Endothelial cell of umbilical vein (primary cell): ENCODE measurements at regions not wholly inside any gene's neighbourhood (a gene's known extent, or its start where the extent isn't known, plus 50 kb on each side); places are given as distances from the start of the nearest gene placed in this dataset.

Source experiments
- BruUV-seq: library from RNA; stranded (reverse); fragments of 400-500 nt; replicated peaks from 2 replicates; lab custom pipeline; 2021; lab: Mats Ljungman, UMichigan
- CTCF ChIA-PET: fragments of 300-600, 350-600 bp; sonication (Branson Sonifier 250); formaldehyde crosslinking; loops from one replicate; lab custom pipeline; 2021; ENCODE audit warnings: antibody characterized with exemption, inconsistent platforms; lab: Charles Lee
- POLR2A ChIA-PET: fragments of 300-600, 350-600 bp; sonication (Branson Sonifier 250); formaldehyde crosslinking; loops from one replicate; lab custom pipeline; 2021; ENCODE audit warnings: antibody characterized with exemption, inconsistent platforms; lab: Charles Lee
- DNase-seq: peaks from one replicate; pipeline ENCODE4 v3.0.0-alpha.2; 2011; ENCODE audit warnings: low read depth, low spot score
- FAIRE-seq: peaks from 2 replicates; lab custom pipeline; 2011; peaks lifted over from hg19 to GRCh38; lab: Jason Lieb, UNC
- H2AFZ ChIP-seq: 2 replicates; pipeline ENCODE4 v1.6.0; 2012; ENCODE audit warnings: low read depth, low read length, control low read depth, inconsistent platforms
- H3K27ac ChIP-seq: 2 replicates; pipeline ENCODE4 v1.5.1; 2011; ENCODE audit warnings: low read depth, mild to moderate bottlenecking, control low read depth, low read length, moderate library complexity; ENCODE audit not compliant: insufficient read depth
- H3K27me3 ChIP-seq, 2 experiments: 2 replicates each; pipeline versions ENCODE4 v1.6.0 to v1.6.1; 2011; ENCODE audit warnings: low read length in 2 of 2, mixed read lengths in 1 of 2; ENCODE audit not compliant: control insufficient read depth in 2 of 2, insufficient read depth in 2 of 2
- H3K36me3 ChIP-seq, 2 experiments: 2 replicates in 1 of 2; 3 replicates in 1 of 2; pipeline ENCODE4 v1.5.1; 2011; ENCODE audit warnings: low read length in 2 of 2, mild to moderate bottlenecking in 1 of 2, moderate library complexity in 1 of 2; ENCODE audit not compliant: control insufficient read depth in 2 of 2, insufficient read depth in 2 of 2; ENCODE audit errors: extremely low read depth in 1 of 2
- H3K4me1 ChIP-seq: 3 replicates; pipeline ENCODE4 v1.5.1; 2011; ENCODE audit warnings: mild to moderate bottlenecking, low read length; ENCODE audit not compliant: control insufficient read depth, insufficient read depth; ENCODE audit errors: extremely low read depth
- H3K4me2 ChIP-seq: 2 replicates; pipeline ENCODE4 v1.6.1; 2011; ENCODE audit warnings: low read length, control low read depth, mixed read lengths; ENCODE audit not compliant: insufficient read depth
- H3K4me3 ChIP-seq, 3 experiments: fragments of 200-600 bp in 1 of 3; sonication (generic), shearing (Covaris generic) in 1 of 3; replicated peaks in 1 of 3; 2 replicates each; pipeline ENCODE4 v1.5.1; 2011 to 2016; ENCODE audit warnings: control low read depth in 3 of 3, low read length in 3 of 3, mild to moderate bottlenecking in 2 of 3, inconsistent platforms in 1 of 3, low read depth in 1 of 3, moderate library complexity in 1 of 3; ENCODE audit not compliant: insufficient read depth in 1 of 3
- H3K79me2 ChIP-seq: 2 replicates; pipeline ENCODE4 v1.6.0; 2012; ENCODE audit warnings: low read length, inconsistent platforms; ENCODE audit not compliant: control insufficient read depth, insufficient read depth
- H3K9ac ChIP-seq: replicated peaks from 2 replicates; pipeline ENCODE3; 2011; ENCODE audit warnings: low read length, control low read depth; ENCODE audit not compliant: insufficient read depth; ENCODE audit errors: extremely low read depth
- H3K9me1 ChIP-seq: replicated peaks from 3 replicates; pipeline ENCODE4 v1.6.0; 2011; ENCODE audit warnings: mild to moderate bottlenecking, low read length; ENCODE audit not compliant: control insufficient read depth, insufficient read depth; ENCODE audit errors: extremely low read depth
- H3K9me3 ChIP-seq: replicated peaks from 2 replicates; pipeline ENCODE4 v1.5.1; 2012; ENCODE audit warnings: low read length, inconsistent platforms; ENCODE audit not compliant: control insufficient read depth, insufficient read depth
- H4K20me1 ChIP-seq: replicated peaks from 2 replicates; pipeline ENCODE3; 2011; ENCODE audit warnings: mild to moderate bottlenecking, low read length; ENCODE audit not compliant: control insufficient read depth, insufficient read depth; ENCODE audit errors: extremely low read depth
- CTCF ChIP-seq, 2 donors: IDR thresholded peaks; 1 replicate in 1 of 2; 2 replicates in 1 of 2; pipeline ENCODE4 v1.5.1; 2011; ENCODE audit warnings: low read length in 2 of 2, mild to moderate bottlenecking in 2 of 2, moderate library complexity in 2 of 2, control low read depth in 1 of 2, inconsistent platforms in 1 of 2, low read depth in 1 of 2; ENCODE audit not compliant: insufficient read depth in 1 of 2; ENCODE audit errors: extremely low read depth in 1 of 2
- EZH2 ChIP-seq: IDR thresholded peaks from 2 replicates; pipeline ENCODE4 v1.6.1; 2012; ENCODE audit warnings: borderline replicate concordance, low read depth, mild to moderate bottlenecking, moderate library complexity, low read length, inconsistent platforms; ENCODE audit not compliant: severe bottlenecking
- FOS ChIP-seq: IDR thresholded peaks from 2 replicates; pipeline ENCODE4 v1.6.1; 2011; ENCODE audit warnings: mild to moderate bottlenecking, low read length, moderate library complexity, borderline replicate concordance; ENCODE audit not compliant: insufficient read depth
- GATA2 ChIP-seq: IDR thresholded peaks from 2 replicates; pipeline ENCODE4 v1.7.0; 2011; ENCODE audit warnings: low read depth, mild to moderate bottlenecking, moderate library complexity, mixed read lengths, low read length; ENCODE audit not compliant: insufficient read length, insufficient read depth
- JUN ChIP-seq: IDR thresholded peaks from 2 replicates; pipeline ENCODE4 v1.6.1; 2011; ENCODE audit warnings: borderline replicate concordance, low read depth; ENCODE audit not compliant: insufficient read length, insufficient read depth
- MYC ChIP-seq: IDR thresholded peaks from one replicate; pipeline ENCODE4 v1.6.1; 2011; ENCODE audit warnings: mild to moderate bottlenecking, low read depth, low read length
- POLR2A ChIP-seq: IDR thresholded peaks from 2 replicates; pipeline ENCODE4 v1.6.1; 2012; ENCODE audit warnings: low read depth, mild to moderate bottlenecking, control low read depth, low read length
- POLR2AphosphoS5 ChIP-seq: IDR thresholded peaks from 2 replicates; pipeline ENCODE4 v1.6.1; 2012; ENCODE audit warnings: low read depth, mild to moderate bottlenecking, control low read depth, low read length, moderate library complexity; ENCODE audit not compliant: insufficient read depth
- dilution Hi-C: fragments of 300-500 bp; cut with MboI; formaldehyde crosslinking; loops from one replicate; pipeline ENCODE4 v1.15.0; 2019; ENCODE audit warnings: low sequenced_read_pairs; ENCODE audit not compliant: extremely low pct_ligation_motif_present
- intact Hi-C: fragments of 100-400 bp; cut with micrococcal nuclease; formaldehyde crosslinking; loops from one replicate; pipeline ENCODE4 v1.10.0; 2022
- TF ChIP-seq, protein P1 (sequence below): IDR thresholded peaks from 2 replicates; pipeline ENCODE4 v1.6.1; 2011; ENCODE audit not compliant: insufficient read depth, insufficient read length

- TF ChIP-seq CTCF (IDR thresholded peaks at IDR 0.05; ENCODE audit: extremely low read depth in 1 of 2, insufficient read depth in 1 of 2, low read depth in 1 of 2, low read length in 2 of 2) (no peak), POLR2A (no peak), JUN (no peak), GATA2 (no peak), POLR2AphosphoS5 (no peak), EZH2 (no peak), FOS (no peak), MYC (no peak)
- TF ChIP-seq, protein P1, sequence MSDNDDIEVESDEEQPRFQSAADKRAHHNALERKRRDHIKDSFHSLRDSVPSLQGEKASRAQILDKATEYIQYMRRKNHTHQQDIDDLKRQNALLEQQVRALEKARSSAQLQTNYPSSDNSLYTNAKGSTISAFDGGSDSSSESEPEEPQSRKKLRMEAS = no peak
- no peaks in the 10 kb centered on the region for H4K20me1 ChIP-seq
- no peaks in the 10 kb centered on the region for H3K9me3 ChIP-seq
- no peaks in the 10 kb centered on the region for H3K36me3 ChIP-seq
- H3K9ac ChIP-seq = no peak overlapping the region
- no peaks in the 10 kb centered on the region for H3K9me1 ChIP-seq
- DNase-seq = no peak
- H3K27ac ChIP-seq = no peak overlapping the region
- POLR2A ChIA-PET = no interaction called here
- CTCF ChIA-PET = interaction anchor here (1.1 to 1.4 kb wide), 3 partner anchors 8 to 26 kb away, joined by 3 to 6 read pairs (median 3); no protein-coding TSS in a partner anchor
- intact Hi-C loops (no loop called here), dilution Hi-C loops (no loop called here)
- FAIRE-seq = no peak
- no peaks in the 10 kb centered on the region for H3K27me3 ChIP-seq
- no peaks in the 10 kb centered on the region for H3K4me1 ChIP-seq
- BruUV-seq = no TSS peak
- no peak overlapping the region for H2AFZ ChIP-seq
- H3K4me3 ChIP-seq = no peak overlapping the region
- H3K4me2 ChIP-seq = no peak overlapping the region
- H3K79me2 ChIP-seq = no peaks in the 10 kb centered on the region
These were observed 319.6 kb downstream of the AHR start for GRCh38 chr7:17617857-17618651.
